ENCODE measurements at regions not wholly inside any gene's neighbourhood (a gene's known extent, or its start where the extent isn't known, plus 50 kb on each side); places are given as distances from the start of the nearest gene placed in this dataset.
"Not testable (repeated sequence)": the region's sequence is repeated elsewhere in the genome, so short reads cannot be mapped to it uniquely, and the experiment has no call there.

DNA sequence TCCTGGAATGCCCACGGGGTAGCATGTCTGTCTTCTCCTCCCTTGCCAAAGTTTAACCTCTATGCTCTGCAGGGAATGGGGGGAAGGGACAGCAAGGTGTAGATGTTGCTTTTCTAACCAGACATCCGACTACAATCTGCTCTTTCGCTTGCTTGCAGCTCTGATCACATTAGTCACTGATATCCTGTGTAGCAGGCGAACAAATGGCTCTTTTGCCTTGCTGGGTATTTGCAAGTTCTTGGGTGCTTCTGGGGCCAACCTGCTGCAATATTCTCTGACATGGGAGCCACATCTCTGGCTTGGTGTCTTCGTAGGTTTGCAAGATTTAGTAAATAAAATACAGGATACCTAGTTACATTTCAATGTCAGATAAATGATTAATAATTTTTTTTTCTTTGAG lies 190.0 kb downstream of the ASB1 start:
- TF ChIP-seq, protein P1, sequence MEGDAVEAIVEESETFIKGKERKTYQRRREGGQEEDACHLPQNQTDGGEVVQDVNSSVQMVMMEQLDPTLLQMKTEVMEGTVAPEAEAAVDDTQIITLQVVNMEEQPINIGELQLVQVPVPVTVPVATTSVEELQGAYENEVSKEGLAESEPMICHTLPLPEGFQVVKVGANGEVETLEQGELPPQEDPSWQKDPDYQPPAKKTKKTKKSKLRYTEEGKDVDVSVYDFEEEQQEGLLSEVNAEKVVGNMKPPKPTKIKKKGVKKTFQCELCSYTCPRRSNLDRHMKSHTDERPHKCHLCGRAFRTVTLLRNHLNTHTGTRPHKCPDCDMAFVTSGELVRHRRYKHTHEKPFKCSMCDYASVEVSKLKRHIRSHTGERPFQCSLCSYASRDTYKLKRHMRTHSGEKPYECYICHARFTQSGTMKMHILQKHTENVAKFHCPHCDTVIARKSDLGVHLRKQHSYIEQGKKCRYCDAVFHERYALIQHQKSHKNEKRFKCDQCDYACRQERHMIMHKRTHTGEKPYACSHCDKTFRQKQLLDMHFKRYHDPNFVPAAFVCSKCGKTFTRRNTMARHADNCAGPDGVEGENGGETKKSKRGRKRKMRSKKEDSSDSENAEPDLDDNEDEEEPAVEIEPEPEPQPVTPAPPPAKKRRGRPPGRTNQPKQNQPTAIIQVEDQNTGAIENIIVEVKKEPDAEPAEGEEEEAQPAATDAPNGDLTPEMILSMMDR (IDR thresholded peaks at IDR 0.05; ENCODE audit: insufficient read depth, low read length, poor library complexity, severe bottlenecking), result no peak
- no peaks in the 10 kb centered on the region for H3K36me3 ChIP-seq (ENCODE audit: control insufficient read depth, insufficient read depth, low read length)
- no peak for DNase-seq (ENCODE audit: extremely low read depth, insufficient read length)
- H3K27me3 ChIP-seq (replicated peaks; ENCODE audit: control insufficient read depth, insufficient read depth, low read length), result no peaks in the 10 kb centered on the region; the same call in 1 of the 2 replicates
- H3K4me3 ChIP-seq (replicated peaks; ENCODE audit: low read depth, low read length), result no peak overlapping the region

DNA sequence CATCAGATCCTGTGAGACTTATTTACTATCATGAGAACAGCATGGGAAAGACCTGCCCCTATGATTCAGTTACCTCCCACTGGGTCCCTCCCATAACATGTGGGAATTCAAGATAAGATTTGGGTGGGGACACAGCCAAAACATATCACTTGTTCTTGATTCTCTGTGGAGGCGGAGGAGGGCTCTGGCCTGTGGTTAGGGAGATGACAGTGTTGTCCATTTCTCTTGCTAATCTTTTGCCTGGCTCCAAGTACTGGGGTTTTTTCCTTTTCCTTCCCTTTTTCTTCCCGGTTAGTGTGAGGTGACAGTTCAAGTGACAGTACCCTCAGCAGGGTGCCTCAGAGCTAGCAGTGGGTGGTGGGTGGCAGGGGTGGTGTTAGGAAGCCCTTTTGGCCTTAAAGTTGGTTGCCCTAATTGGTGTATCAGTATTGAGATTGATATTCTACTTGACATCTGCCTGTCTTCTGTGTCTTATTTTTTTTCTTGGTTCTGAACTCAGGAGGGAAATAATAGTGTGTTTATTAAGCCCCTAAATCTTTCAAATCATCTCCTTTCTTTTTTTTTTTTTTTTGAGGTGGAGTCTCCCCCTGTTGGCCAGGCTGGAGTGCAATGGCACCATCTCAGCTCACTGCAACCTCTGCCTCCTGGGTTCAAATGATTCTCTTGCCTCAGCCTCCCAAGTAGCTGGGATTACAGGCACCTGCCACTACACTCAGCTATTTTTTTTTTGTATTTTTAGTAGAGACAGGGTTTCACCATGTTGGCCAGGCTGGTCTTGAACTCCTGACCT lies 192.0 kb downstream of the ASB1 start:
- not testable (repeated sequence) for H3K4me3 ChIP-seq (replicated peaks; ENCODE audit: low read depth, low read length); H3K36me3 ChIP-seq (ENCODE audit: control insufficient read depth, insufficient read depth, low read length); H3K27me3 ChIP-seq (replicated peaks; ENCODE audit: control insufficient read depth, insufficient read depth, low read length); DNase-seq (ENCODE audit: extremely low read depth, insufficient read length)

DNA sequence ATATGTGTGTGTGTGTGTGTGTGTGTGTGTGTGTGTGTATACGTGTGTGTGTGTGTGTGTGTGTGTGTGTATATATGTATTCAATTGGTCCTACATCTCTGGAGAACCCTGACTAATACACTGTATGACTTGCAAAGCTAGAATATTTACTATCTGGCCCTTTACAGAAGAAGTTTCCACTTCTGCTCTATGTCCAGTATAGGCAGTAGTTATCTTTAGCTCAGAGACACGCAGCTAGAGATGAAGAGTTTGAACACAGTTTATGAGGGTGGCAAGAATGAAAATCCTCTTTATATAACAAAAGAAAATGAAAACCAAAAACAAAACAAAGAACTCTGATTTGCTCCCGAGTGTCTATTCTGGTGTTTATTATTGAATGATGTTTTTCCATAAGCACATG lies 201.2 kb downstream of the ASB1 start:
- no peaks in the 10 kb centered on the region for H3K36me3 ChIP-seq (ENCODE audit: control insufficient read depth, insufficient read depth, low read length)

DNA sequence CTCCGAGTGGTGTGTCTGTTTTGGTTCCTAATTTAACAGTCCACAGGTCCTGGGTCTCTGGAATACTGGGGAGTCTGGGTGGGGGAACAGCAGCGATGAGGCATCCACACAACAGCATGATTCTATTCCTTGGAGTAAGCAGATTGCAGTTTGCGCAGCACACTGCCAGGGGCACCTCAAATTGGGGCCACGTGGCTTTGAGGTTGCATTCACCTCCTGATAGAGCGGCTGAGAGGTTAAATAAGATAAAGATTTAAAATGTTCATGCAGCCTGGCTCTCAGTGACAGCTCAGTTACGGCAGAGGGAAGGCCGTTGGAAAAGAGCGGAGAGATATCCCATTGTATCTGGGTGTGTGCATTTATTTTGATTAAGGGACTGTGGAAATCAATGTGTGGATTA lies 202.3 kb downstream of the ASB1 start:
- TF ChIP-seq, protein P1 (IDR thresholded peaks at IDR 0.05; ENCODE audit: insufficient read depth, low read length, poor library complexity, severe bottlenecking), result no peak
- Histone ChIP-seq H3K27me3 (replicated peaks; ENCODE audit: control insufficient read depth, insufficient read depth, low read length) (no peaks in the 10 kb centered on the region; the same call in 1 of the 2 replicates), H3K36me3 (ENCODE audit: control insufficient read depth, insufficient read depth, low read length) (no peaks in the 10 kb centered on the region), H3K4me3 (replicated peaks; ENCODE audit: low read depth, low read length) (no peak overlapping the region)
- DNase-seq (ENCODE audit: extremely low read depth, insufficient read length), result no peak

More for the DNA sequence above, 201.2 kb downstream of the ASB1 start:
- no peak overlapping the region for H3K4me3 ChIP-seq (replicated peaks; ENCODE audit: low read depth, low read length)
- H3K27me3 ChIP-seq (replicated peaks; ENCODE audit: control insufficient read depth, insufficient read depth, low read length), result no peaks in the 10 kb centered on the region; the same call in 1 of the 2 replicates
- no peak for DNase-seq (ENCODE audit: extremely low read depth, insufficient read length)
- TF ChIP-seq, protein P1 (IDR thresholded peaks at IDR 0.05; ENCODE audit: insufficient read depth, low read length, poor library complexity, severe bottlenecking), result no peak

DNA sequence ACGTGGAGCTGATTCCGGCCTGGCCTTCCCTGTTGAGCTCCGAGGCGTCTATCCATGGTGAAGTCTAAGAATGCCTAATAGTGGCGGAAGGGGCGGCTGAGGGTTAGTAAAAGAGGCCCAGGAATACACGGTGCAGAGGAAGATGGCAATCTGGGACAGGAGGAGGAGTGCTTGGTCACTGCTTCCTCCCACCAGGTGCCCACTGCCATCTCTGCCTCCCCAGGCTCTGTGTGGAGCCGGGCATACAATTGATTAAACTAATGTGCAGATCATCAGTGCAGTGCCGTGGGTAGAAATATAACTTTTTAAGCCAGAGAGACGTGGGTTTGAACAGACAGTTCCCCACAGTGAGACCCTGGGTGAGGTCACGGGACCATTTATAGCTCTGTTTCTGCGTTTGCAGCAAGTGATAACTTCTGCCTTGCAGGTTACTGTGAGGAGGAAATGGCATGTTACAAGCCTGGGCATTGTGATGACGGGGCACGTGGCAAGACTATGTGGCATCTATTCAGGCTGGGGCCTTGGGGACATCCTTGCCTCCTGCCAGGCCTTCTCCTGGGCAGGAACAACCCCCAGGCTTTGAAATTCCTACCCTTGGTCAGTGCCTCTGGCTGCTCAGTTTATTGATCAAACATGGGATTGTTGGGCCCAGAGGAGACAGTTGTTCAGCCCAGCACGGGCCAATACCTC lies 204.9 kb downstream of the ASB1 start:
- DNase-seq (ENCODE audit: extremely low read depth, insufficient read length), result no peak
- Histone ChIP-seq H3K4me3 (replicated peaks; ENCODE audit: low read depth, low read length) (no peak overlapping the region), H3K36me3 (ENCODE audit: control insufficient read depth, insufficient read depth, low read length) (no peaks in the 10 kb centered on the region), H3K27me3 (replicated peaks; ENCODE audit: control insufficient read depth, insufficient read depth, low read length) (no peaks in the 10 kb centered on the region; the same call in 1 of the 2 replicates)
- TF ChIP-seq, protein P1 (IDR thresholded peaks at IDR 0.05; ENCODE audit: insufficient read depth, low read length, poor library complexity, severe bottlenecking), result no peak

Measured in GM06990 (cell line).